MCF 10A (cell line): ENCODE measurements at regions not wholly inside any gene's neighbourhood (a gene's known extent, or its start where the extent isn't known, plus 50 kb on each side); places are given as distances from the start of the nearest gene placed in this dataset.

Source experiments
- BruUV-seq: library from RNA; stranded (reverse); fragments of 400-500 nt; replicated peaks from 2 replicates; lab custom pipeline; 2021; lab: Mats Ljungman, UMichigan
- CTCF ChIA-PET: fragments of 300-600 bp; sonication (Branson Sonifier 250); formaldehyde crosslinking; extraction: SDS; loops from one replicate; lab custom pipeline; 2021; ENCODE audit warnings: antibody characterized with exemption, inconsistent platforms; lab: Yijun Ruan, JAX
- POLR2A ChIA-PET: fragments of 300-600, 350-650 bp; sonication (Branson Sonifier 250); formaldehyde crosslinking; extraction: SDS; loops from one replicate; lab custom pipeline; 2020; ENCODE audit warnings: antibody characterized with exemption, inconsistent platforms; lab: Yijun Ruan, JAX
- DNase-seq: peaks from one replicate; pipeline ENCODE4 v3.0.0-alpha.2; 2018; ENCODE audit not compliant: unreplicated experiment
- H3K27ac Mint-ChIP-seq: one replicate; pipeline ENCODE4 v1.8.0; 2022; ENCODE audit warnings: mild to moderate bottlenecking, low read depth, mixed read lengths; ENCODE audit not compliant: unreplicated experiment
- H3K27me3 Mint-ChIP-seq: one replicate; pipeline ENCODE4 v1.8.0; 2022; ENCODE audit warnings: mixed read lengths; ENCODE audit not compliant: insufficient read depth, unreplicated experiment
- H3K36me3 Mint-ChIP-seq: one replicate; pipeline ENCODE4 v1.8.0; 2022; ENCODE audit warnings: mild to moderate bottlenecking, moderate library complexity, mixed read lengths; ENCODE audit not compliant: insufficient read depth, unreplicated experiment
- H3K4me1 Mint-ChIP-seq: one replicate; pipeline ENCODE4 v1.8.0; 2022; ENCODE audit warnings: mixed read lengths; ENCODE audit not compliant: insufficient read depth, unreplicated experiment
- H3K4me3 Mint-ChIP-seq: one replicate; pipeline ENCODE4 v1.8.0; 2022; ENCODE audit warnings: mild to moderate bottlenecking, moderate library complexity, mixed read lengths; ENCODE audit not compliant: unreplicated experiment
- H3K9me3 Mint-ChIP-seq: one replicate; pipeline ENCODE4 v1.8.0; 2022; ENCODE audit warnings: mixed read lengths; ENCODE audit not compliant: unreplicated experiment
- intact Hi-C: fragments of 100-400 bp; cut with micrococcal nuclease; formaldehyde crosslinking; loops from 2 replicates; pipeline ENCODE4 v1.14.1; 2022
- TF ChIP-seq, protein P1 (sequence below): fragments of 200-600 bp; IDR thresholded peaks from one replicate; pipeline ENCODE4 v1.8.0; 2022; ENCODE audit warnings: antibody characterized with exemption, mild to moderate bottlenecking; ENCODE audit not compliant: unreplicated experiment

DNA sequence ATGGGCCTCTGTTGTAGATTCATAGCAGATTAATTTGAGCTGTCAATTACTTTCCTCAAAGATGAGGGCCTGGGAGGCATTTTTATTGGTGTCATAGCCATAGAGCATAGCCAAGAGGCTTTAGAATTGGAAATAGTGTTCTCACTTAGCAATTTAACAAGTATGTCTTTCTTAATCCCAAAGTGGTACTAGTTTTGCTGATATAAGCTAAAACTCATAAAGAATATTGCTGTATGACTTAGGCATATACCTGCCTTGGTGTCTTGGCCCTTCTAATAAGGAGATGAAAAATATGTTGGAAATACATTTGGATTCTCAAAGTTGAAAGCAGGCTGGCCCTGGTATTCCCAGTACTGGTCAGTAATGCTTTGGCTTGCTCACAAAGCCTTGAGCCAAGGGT is 221.5 kb upstream of the CXCL13 start:
- H3K9me3 Mint-ChIP-seq = no peaks in the 10 kb centered on the region
- H3K4me3 Mint-ChIP-seq = no peak overlapping the region
- TF ChIP-seq, protein P1, sequence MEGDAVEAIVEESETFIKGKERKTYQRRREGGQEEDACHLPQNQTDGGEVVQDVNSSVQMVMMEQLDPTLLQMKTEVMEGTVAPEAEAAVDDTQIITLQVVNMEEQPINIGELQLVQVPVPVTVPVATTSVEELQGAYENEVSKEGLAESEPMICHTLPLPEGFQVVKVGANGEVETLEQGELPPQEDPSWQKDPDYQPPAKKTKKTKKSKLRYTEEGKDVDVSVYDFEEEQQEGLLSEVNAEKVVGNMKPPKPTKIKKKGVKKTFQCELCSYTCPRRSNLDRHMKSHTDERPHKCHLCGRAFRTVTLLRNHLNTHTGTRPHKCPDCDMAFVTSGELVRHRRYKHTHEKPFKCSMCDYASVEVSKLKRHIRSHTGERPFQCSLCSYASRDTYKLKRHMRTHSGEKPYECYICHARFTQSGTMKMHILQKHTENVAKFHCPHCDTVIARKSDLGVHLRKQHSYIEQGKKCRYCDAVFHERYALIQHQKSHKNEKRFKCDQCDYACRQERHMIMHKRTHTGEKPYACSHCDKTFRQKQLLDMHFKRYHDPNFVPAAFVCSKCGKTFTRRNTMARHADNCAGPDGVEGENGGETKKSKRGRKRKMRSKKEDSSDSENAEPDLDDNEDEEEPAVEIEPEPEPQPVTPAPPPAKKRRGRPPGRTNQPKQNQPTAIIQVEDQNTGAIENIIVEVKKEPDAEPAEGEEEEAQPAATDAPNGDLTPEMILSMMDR = no peak
- no peak overlapping the region for H3K27ac Mint-ChIP-seq
- intact Hi-C loops = no loop called here
- peaks cover 11% of the 10 kb centered on the region for H3K27me3 Mint-ChIP-seq
- CTCF ChIA-PET = interaction anchor here (0.7 to 15.3 kb wide), 24 partner anchors 10 to 332 kb away, joined by 3 to 219 read pairs (median 8); partner anchors contain the start of gene CXCL13
- POLR2A ChIA-PET = interaction anchor here (1.1 kb wide), 1 partner anchor 217 kb away, joined by 3 read pairs; no protein-coding TSS in a partner anchor
- BruUV-seq = no TSS peak
- H3K4me1 Mint-ChIP-seq = no peaks in the 10 kb centered on the region
- H3K36me3 Mint-ChIP-seq = no peaks in the 10 kb centered on the region
- no peak for DNase-seq

DNA sequence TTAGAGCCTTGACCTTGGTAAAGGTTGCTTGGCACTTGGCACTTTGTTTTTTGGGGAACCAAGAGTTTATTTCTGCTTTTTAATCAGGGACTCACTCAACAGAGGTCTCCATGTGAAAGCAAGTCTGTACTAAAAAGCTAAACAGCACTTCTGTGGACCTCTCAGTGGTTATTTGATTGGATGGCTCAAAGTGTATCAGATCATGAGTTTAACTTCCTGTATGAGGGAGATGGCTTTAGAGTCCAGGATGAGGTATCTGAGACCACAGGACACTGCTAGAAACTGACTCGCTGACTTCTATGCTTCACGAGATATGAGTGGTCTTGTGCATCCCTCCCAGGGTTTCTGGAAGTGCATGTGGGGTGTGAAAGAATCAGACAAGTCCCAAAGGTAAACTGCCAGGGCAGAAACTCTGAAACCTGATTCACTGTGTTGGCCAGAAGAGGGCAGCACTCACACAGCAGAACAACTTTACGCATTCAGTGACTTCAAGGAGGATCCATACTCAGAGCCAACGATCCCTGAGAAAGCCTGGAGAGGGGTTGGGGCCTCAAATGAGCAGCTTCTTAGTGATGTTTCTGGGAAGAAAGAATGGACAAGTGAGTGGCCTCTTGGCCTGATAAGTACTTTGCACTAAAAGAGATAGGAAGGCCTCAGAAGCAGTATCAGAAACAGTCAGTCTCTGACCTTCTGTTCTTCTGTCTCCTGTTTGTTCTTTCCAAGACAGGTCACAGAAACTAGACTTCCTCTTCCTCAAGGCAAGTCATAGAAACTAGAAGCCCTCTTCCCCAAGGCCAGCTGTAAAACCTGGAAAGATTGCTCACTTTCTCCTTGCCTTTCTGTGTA is 220.3 kb upstream of the CXCL13 start:
- BruUV-seq = no TSS peak
- Mint-ChIP-seq H3K4me1 (no peaks in the 10 kb centered on the region), H3K4me3 (no peak overlapping the region), H3K27me3 (peaks cover 11% of the 10 kb centered on the region), H3K36me3 (no peaks in the 10 kb centered on the region), H3K27ac (no peak overlapping the region), H3K9me3 (no peaks in the 10 kb centered on the region)
- DNase-seq = peak; percentile 77
- POLR2A ChIA-PET = interaction anchor here (0.6 to 1.1 kb wide), 2 partner anchors 197 to 215 kb away, joined by 3 read pairs; no protein-coding TSS in a partner anchor
- CTCF ChIA-PET = interaction anchor here (0.6 to 15.3 kb wide), 48 partner anchors 9 to 1981 kb away, joined by 3 to 219 read pairs (median 4); partner anchors contain the start of gene CXCL13
- intact Hi-C loops = loop anchor here (1.0 kb wide), 4 partner anchors 48 to 313 kb away; no protein-coding TSS in a partner anchor
- TF ChIP-seq, protein P1 = peak; percentile 74

DNA sequence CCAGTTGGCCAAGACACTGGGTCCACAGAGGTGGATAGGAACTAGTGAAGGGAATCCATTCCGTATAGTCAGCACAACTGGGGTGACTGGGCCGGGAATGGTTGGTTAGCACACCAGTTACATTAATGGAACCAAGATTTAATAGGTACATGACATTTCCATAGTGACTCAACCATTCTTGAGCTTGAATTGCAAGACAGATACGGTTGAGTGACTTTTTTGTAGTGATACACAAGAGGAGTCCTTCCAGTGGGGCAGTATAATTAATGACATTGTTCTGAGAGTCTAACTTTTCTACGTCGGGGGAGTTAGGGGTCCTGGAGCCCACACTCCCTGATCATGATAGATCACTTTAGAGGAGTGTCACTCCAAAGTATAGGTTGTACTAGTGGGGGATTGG is 211.6 kb upstream of the CXCL13 start:
- ChIA-PET POLR2A (no interaction called here), CTCF (interaction anchor here (0.7 to 1.0 kb wide), 2 partner anchors 154 to 204 kb away, joined by 3 to 5 read pairs; no protein-coding TSS in a partner anchor)
- no TSS peak for BruUV-seq
- Mint-ChIP-seq H3K9me3 (no peaks in the 10 kb centered on the region), H3K36me3 (no peaks in the 10 kb centered on the region), H3K4me3 (no peak overlapping the region), H3K4me1 (no peaks in the 10 kb centered on the region), H3K27me3 (no peaks in the 10 kb centered on the region), H3K27ac (no peak overlapping the region)
- TF ChIP-seq, protein P1 = no peak
- DNase-seq = no peak
- intact Hi-C loops = no loop called here

DNA sequence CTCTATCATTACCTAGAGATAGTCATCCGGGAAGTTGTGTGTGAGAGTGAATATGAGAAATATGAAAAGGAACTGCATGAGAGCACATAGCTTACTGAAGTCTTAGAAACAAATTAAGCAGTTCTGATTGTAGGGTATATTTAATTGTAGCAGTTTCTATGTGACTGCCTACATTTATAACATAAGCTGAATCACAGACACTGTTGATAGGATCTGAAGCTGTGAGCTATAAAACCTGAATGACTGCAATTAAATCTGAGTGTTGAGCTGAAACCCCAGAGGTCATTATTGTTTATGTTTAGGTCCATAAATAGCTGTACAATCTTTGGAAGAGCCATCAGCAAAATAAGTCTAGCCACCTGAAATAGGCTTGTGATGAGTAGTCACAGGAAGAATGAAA is 210.1 kb upstream of the CXCL13 start:
- POLR2A ChIA-PET = interaction anchor here (0.9 kb wide), 1 partner anchor 242 kb away, joined by 3 read pairs; no protein-coding TSS in a partner anchor
- Mint-ChIP-seq H3K27me3 (no peaks in the 10 kb centered on the region), H3K36me3 (no peaks in the 10 kb centered on the region), H3K27ac (no peak overlapping the region), H3K4me3 (no peak overlapping the region), H3K4me1 (no peaks in the 10 kb centered on the region), H3K9me3 (peaks cover 6% of the 10 kb centered on the region)
- intact Hi-C loops = no loop called here
- CTCF ChIA-PET = interaction anchor here (0.6 to 3.3 kb wide), 10 partner anchors 10 to 1682 kb away, joined by 3 to 23 read pairs (median 3); no protein-coding TSS in a partner anchor
- no peak for DNase-seq
- BruUV-seq = no TSS peak
- TF ChIP-seq, protein P1 = no peak
